ENCODE measurements at regions not wholly inside any gene's neighbourhood (a gene's known extent, or its start where the extent isn't known, plus 50 kb on each side); places are given as distances from the start of the nearest gene placed in this dataset.

DNA sequence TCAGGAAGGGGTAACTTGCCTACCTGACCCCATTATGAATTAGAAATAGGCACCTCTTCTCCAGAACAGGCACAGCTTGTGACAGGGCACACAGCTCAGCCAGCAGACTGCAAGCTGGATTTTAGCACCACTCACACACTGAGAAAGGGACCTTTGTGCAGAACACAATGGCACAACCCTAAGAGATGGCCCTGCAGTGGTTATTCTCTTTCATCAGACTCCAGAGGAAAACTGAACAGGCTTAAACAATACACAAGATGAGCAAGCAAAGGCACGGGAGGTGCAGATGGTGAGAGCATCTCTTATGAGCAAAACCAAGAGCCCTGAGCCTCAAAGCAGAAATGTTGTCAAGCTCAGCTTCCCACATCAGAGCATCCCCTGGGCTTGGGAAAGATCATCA, 93.8 kb upstream of the LRRC55 start:
- no TSS peak for BruUV-seq (replicated peaks)
- CTCF ChIA-PET (ENCODE audit: low intra/inter-chr PET ratio): no interaction called here
- intact Hi-C loops (cut with micrococcal nuclease): no loop called here
- TF ChIP-seq, protein P1, sequence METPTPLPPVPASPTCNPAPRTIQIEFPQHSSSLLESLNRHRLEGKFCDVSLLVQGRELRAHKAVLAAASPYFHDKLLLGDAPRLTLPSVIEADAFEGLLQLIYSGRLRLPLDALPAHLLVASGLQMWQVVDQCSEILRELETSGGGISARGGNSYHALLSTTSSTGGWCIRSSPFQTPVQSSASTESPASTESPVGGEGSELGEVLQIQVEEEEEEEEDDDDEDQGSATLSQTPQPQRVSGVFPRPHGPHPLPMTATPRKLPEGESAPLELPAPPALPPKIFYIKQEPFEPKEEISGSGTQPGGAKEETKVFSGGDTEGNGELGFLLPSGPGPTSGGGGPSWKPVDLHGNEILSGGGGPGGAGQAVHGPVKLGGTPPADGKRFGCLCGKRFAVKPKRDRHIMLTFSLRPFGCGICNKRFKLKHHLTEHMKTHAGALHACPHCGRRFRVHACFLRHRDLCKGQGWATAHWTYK (CRISPR knock-in tag; IDR thresholded peaks at IDR 0.05): no peak
- TF ChIP-seq ZNF217 (CRISPR knock-in tag; IDR thresholded peaks at IDR 0.05) (no peak), NUFIP1 (IDR thresholded peaks at IDR 0.05; ENCODE audit: partially characterized antibody) (no peak), ZNF696 (CRISPR knock-in tag; conservative IDR thresholded peaks at IDR 0.05) (no peak), ELF4 (CRISPR knock-in tag; IDR thresholded peaks at IDR 0.05) (no peak)
- TF ChIP-seq, protein P2, sequence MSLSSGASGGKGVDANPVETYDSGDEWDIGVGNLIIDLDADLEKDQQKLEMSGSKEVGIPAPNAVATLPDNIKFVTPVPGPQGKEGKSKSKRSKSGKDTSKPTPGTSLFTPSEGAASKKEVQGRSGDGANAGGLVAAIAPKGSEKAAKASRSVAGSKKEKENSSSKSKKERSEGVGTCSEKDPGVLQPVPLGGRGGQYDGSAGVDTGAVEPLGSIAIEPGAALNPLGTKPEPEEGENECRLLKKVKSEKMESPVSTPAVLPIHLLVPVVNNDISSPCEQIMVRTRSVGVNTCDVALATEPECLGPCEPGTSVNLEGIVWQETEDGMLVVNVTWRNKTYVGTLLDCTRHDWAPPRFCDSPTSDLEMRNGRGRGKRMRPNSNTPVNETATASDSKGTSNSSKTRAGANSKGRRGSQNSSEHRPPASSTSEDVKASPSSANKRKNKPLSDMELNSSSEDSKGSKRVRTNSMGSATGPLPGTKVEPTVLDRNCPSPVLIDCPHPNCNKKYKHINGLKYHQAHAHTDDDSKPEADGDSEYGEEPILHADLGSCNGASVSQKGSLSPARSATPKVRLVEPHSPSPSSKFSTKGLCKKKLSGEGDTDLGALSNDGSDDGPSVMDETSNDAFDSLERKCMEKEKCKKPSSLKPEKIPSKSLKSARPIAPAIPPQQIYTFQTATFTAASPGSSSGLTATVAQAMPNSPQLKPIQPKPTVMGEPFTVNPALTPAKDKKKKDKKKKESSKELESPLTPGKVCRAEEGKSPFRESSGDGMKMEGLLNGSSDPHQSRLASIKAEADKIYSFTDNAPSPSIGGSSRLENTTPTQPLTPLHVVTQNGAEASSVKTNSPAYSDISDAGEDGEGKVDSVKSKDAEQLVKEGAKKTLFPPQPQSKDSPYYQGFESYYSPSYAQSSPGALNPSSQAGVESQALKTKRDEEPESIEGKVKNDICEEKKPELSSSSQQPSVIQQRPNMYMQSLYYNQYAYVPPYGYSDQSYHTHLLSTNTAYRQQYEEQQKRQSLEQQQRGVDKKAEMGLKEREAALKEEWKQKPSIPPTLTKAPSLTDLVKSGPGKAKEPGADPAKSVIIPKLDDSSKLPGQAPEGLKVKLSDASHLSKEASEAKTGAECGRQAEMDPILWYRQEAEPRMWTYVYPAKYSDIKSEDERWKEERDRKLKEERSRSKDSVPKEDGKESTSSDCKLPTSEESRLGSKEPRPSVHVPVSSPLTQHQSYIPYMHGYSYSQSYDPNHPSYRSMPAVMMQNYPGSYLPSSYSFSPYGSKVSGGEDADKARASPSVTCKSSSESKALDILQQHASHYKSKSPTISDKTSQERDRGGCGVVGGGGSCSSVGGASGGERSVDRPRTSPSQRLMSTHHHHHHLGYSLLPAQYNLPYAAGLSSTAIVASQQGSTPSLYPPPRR (CRISPR knock-in tag; IDR thresholded peaks at IDR 0.05; ENCODE audit: borderline replicate concordance): no peak
- TF ChIP-seq, protein P3, sequence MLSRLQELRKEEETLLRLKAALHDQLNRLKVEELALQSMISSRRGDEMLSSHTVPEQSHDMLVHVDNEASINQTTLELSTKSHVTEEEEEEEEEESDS (CRISPR knock-in tag; IDR thresholded peaks at IDR 0.05): no peak
- TF ChIP-seq, protein P4, sequence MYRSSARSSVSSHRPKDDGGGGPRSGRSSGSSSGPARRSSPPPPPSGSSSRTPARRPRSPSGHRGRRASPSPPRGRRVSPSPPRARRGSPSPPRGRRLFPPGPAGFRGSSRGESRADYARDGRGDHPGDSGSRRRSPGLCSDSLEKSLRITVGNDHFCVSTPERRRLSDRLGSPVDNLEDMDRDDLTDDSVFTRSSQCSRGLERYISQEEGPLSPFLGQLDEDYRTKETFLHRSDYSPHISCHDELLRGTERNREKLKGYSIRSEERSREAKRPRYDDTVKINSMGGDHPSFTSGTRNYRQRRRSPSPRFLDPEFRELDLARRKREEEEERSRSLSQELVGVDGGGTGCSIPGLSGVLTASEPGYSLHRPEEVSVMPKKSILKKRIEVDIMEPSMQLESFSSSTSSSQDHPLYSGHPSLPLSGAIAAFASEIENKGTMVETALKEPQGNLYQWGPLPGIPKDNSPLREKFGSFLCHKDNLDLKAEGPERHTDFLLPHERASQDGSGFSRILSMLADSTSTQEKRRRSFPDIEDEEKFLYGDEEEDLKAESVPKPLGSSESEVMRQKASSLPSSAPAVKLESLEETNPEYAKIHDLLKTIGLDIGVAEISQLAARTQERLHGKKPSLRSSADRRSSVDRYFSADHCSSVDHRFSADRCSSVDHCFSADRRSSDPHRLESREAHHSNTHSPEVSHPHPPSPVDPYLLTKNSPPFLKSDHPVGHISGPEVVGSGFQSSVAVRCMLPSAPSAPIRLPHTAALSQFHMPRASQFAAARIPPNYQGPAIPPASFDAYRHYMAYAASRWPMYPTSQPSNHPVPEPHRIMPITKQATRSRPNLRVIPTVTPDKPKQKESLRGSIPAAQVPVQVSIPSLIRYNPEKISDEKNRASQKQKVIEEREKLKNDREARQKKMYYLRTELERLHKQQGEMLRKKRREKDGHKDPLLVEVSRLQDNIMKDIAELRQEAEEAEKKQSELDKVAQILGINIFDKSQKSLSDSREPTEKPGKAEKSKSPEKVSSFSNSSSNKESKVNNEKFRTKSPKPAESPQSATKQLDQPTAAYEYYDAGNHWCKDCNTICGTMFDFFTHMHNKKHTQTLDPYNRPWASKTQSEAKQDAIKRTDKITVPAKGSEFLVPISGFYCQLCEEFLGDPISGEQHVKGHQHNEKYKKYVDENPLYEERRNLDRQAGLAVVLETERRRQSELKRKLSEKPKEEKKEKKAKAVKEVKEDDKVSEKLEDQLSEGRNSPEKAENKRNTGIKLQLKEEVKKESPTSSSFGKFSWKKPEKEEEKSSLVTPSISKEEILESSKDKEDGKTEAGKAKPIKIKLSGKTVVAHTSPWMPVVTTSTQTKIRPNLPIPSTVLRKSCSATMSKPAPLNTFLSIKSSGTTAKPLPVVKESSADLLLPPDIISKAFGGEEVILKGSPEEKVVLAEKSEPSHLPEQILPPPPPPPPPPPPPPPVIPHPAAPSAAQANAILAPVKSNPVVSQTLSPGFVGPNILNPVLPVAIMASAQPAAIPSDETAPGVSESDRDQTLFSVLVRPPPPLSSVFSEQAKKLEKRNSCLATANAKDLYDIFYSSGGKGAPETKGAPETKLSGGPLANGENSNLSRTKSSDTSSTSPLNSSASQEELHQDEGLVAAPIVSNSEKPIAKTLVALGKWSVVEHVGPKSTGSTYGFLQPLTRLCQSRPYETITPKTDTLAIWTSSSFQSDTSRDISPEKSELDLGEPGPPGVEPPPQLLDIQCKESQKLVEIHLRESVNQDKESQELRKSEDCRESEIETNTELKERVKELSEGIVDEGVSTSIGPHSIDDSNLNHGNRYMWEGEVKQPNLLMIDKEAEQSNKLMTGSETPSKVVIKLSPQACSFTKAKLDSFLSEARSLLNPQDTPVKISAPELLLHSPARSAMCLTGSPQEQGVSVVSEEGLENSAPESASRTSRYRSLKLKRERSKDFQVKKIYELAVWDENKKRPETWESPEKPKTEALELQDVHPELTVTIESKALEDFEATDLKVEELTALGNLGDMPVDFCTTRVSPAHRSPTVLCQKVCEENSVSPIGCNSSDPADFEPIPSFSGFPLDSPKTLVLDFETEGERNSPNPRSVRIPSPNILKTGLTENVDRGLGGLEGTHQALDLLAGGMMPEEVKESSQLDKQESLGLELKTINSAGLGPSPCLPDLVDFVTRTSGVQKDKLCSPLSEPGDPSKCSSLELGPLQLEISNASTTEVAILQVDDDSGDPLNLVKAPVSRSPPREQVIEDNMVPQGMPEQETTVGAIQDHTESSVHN (IDR thresholded peaks at IDR 0.05; ENCODE audit: borderline replicate concordance in 1 of 2, low read depth in 1 of 2): no peak

More for the DNA sequence above, 93.8 kb upstream of the LRRC55 start:
- Histone ChIP-seq H2AFZ (ENCODE audit: low read depth, low read length) (no peak overlapping the region), H3K36me3 (ENCODE audit: control insufficient read depth, insufficient read depth, low read length) (no peaks in the 10 kb centered on the region), H3K27ac (ENCODE audit: extremely low read depth, low read depth, low read length) (no peak overlapping the region), H3K9me1 (ENCODE audit: control insufficient read depth, insufficient read depth, low read length) (no peaks in the 10 kb centered on the region), H3K9ac (ENCODE audit: insufficient read depth in 1 of 2, low read depth in 2 of 2, low read length in 2 of 2) (no peak overlapping the region), H4K20me1 (replicated peaks; ENCODE audit: control insufficient read depth, insufficient read depth, low read length) (no peaks in the 10 kb centered on the region), H3K27me3 (ENCODE audit: control insufficient read depth in 2 of 2, insufficient read depth in 2 of 2, low read length in 2 of 2) (no peaks in the 10 kb centered on the region; a peak in 1 of 5 replicates), H3K4me1 (replicated peaks in 1 of 2; ENCODE audit: control insufficient read depth in 2 of 2, insufficient read depth in 2 of 2, low read length in 2 of 2) (no peaks in the 10 kb centered on the region), H3K9me3 (replicated peaks; ENCODE audit: control insufficient read depth, insufficient read depth, low read depth, low read length) (no peaks in the 10 kb centered on the region), H3K4me2 (ENCODE audit: insufficient read depth, low read length) (no peak overlapping the region), H3K4me3 (no peak overlapping the region), H3K79me2 (ENCODE audit: control insufficient read depth, insufficient read depth, low read length) (no peaks in the 10 kb centered on the region)
- 0% methylated on average over 1 of the region's 1 CpG for WGBS (ENCODE audit: insufficient coverage, low coverage, missing lambda C conversion rate)
- POLR2A ChIA-PET: no interaction called here
- DNase-seq (ENCODE audit: extremely low read depth in 1 of 4, low spot score in 3 of 4) (no peak), ATAC-seq (no peak), FAIRE-seq (no peak)
- in situ Hi-C loops (cut with MboI): no loop called here
